GM23338 (cell line): ENCODE measurements at regions not wholly inside any gene's neighbourhood (a gene's known extent, or its start where the extent isn't known, plus 50 kb on each side); places are given as distances from the start of the nearest gene placed in this dataset.

Experiments
- ATAC-seq: fragments of 200-7000 bp; cut with Tn5 transposase; 3 replicates; pipeline ENCODE4 v1.9.1; 2020
- DNase-seq: peaks from one replicate; pipeline ENCODE4 v3.0.0-alpha.2; 2015; ENCODE audit warnings: low spot score
- H2AFZ ChIP-seq: fragments of 200-600 bp; sonication (generic); 2 replicates; pipeline ENCODE4 v1.8.0; 2016; ENCODE audit warnings: antibody characterized with exemption, mild to moderate bottlenecking, moderate library complexity
- H3F3A ChIP-seq: fragments of 200-600 bp; sonication (generic); replicated peaks from 2 replicates; pipeline ENCODE4 v1.8.0; 2017; ENCODE audit warnings: antibody characterized with exemption, mixed run types, low read depth
- H3K27ac ChIP-seq: fragments of 200-600 bp; sonication (generic); 2 replicates; pipeline ENCODE4 v1.6.1; 2016; ENCODE audit warnings: low read depth
- H3K27me3 ChIP-seq: fragments of 200-600 bp; sonication (generic); 2 replicates; pipeline ENCODE4 v1.8.0; 2016; ENCODE audit warnings: mild to moderate bottlenecking, mixed run types, moderate library complexity; ENCODE audit not compliant: insufficient read depth
- H3K36me3 ChIP-seq: fragments of 200-600 bp; sonication (generic); 2 replicates; pipeline ENCODE4 v1.8.0; 2016; ENCODE audit warnings: mild to moderate bottlenecking; ENCODE audit not compliant: insufficient read depth
- H3K4me1 ChIP-seq: fragments of 200-600 bp; sonication (generic); 2 replicates; pipeline ENCODE4 v1.8.0; 2016; ENCODE audit warnings: mild to moderate bottlenecking, moderate library complexity; ENCODE audit not compliant: insufficient read depth
- H3K4me2 ChIP-seq: fragments of 200-600 bp; sonication (generic); 2 replicates; pipeline ENCODE4 v1.7.1; 2017; ENCODE audit warnings: mixed run types
- H3K4me3 ChIP-seq: fragments of 200-600 bp; sonication (generic); 2 replicates; pipeline ENCODE4 v1.6.1; 2016; ENCODE audit warnings: mixed run types
- H3K79me2 ChIP-seq: fragments of 200-600 bp; sonication (generic); replicated peaks from 2 replicates; pipeline ENCODE4 v1.8.0; 2017; ENCODE audit warnings: mild to moderate bottlenecking; ENCODE audit not compliant: insufficient read depth
- H3K9me2 ChIP-seq: fragments of 200-600 bp; sonication (generic); 2 replicates; pipeline ENCODE4 v1.8.0; 2017; ENCODE audit not compliant: insufficient read depth
- H4K20me1 ChIP-seq: fragments of 200-600 bp; sonication (generic); replicated peaks from 2 replicates; pipeline ENCODE4 v1.8.0; 2017; ENCODE audit warnings: mild to moderate bottlenecking; ENCODE audit not compliant: insufficient read depth
- H3K27ac Mint-ChIP-seq: 2 replicates; pipeline ENCODE4 v1.8.0; 2020; ENCODE audit warnings: inconsistent platforms, mild to moderate bottlenecking, moderate library complexity, mixed read lengths
- H3K27me3 Mint-ChIP-seq: 3 replicates; pipeline ENCODE4 v1.8.0; 2022; ENCODE audit warnings: low read depth, mild to moderate bottlenecking, moderate library complexity, mixed read lengths, inconsistent platforms; ENCODE audit not compliant: insufficient read depth, poor library complexity
- H3K36me3 Mint-ChIP-seq: 3 replicates; pipeline ENCODE4 v1.8.0; 2021; ENCODE audit warnings: low read depth, mild to moderate bottlenecking, inconsistent platforms, moderate library complexity, mixed read lengths
- H3K4me1 Mint-ChIP-seq: 3 replicates; pipeline ENCODE4 v1.8.0; 2020; ENCODE audit warnings: mild to moderate bottlenecking, inconsistent platforms, mixed read lengths
- H3K4me3 Mint-ChIP-seq: 3 replicates; pipeline ENCODE4 v1.8.0; 2021; ENCODE audit warnings: moderate library complexity, mild to moderate bottlenecking, inconsistent platforms, mixed read lengths
- H3K9me3 Mint-ChIP-seq: 3 replicates; pipeline ENCODE4 v1.8.0; 2020; ENCODE audit warnings: moderate library complexity, mild to moderate bottlenecking, inconsistent platforms, mixed read lengths
- EZH2phosphoT487 ChIP-seq: fragments of 200-600 bp; sonication (generic); IDR thresholded peaks from one replicate; pipeline ENCODE4 v1.8.1; 2018; ENCODE audit warnings: antibody characterized with exemption; ENCODE audit not compliant: unreplicated experiment
- JUNB ChIP-seq: IDR thresholded peaks from one replicate; pipeline ENCODE4 v1.6.1; 2016; ENCODE audit warnings: antibody characterized with exemption; ENCODE audit not compliant: unreplicated experiment
- STAT1 ChIP-seq: IDR thresholded peaks from one replicate; pipeline ENCODE4 v1.6.1; 2016; ENCODE audit warnings: antibody characterized with exemption; ENCODE audit not compliant: unreplicated experiment
- ZNF462 ChIP-seq: fragments of 250-450 bp; sonication (Bioruptor Pico); IDR thresholded peaks from 2 replicates; pipeline ENCODE4 v1.5.0; 2020; ENCODE audit warnings: mild to moderate bottlenecking, moderate library complexity

- Histone ChIP-seq H3K36me3 (no peaks in the 10 kb centered on the region), H2AFZ (no peak overlapping the region), H3K4me2 (peak overlapping the region; percentile 4; the same call in 1 of the 2 replicates), H3K27ac (peak overlapping the region; percentile 82), H3K27me3 (no peaks in the 10 kb centered on the region), H3K9me2 (no peaks in the 10 kb centered on the region), H4K20me1 (no peaks in the 10 kb centered on the region), H3K4me3 (no peak overlapping the region), H3K79me2 (no peaks in the 10 kb centered on the region), H3K4me1 (peaks cover 43% of the 10 kb centered on the region), H3F3A (no peaks in the 10 kb centered on the region)
- Mint-ChIP-seq H3K27me3 (peaks cover 11% of the 10 kb centered on the region), H3K36me3 (peaks cover 25% of the 10 kb centered on the region), H3K4me3 (peak overlapping the region; percentile 43; the same call in 1 of the 3 replicates), H3K27ac (peak overlapping the region; percentile 96), H3K9me3 (peaks cover 26% of the 10 kb centered on the region), H3K4me1 (peaks cover 46% of the 10 kb centered on the region)
- no peak for TF ChIP-seq STAT1
- TF ChIP-seq ZNF462 (CRISPR knock-in tag) = peak; percentile 38
- ATAC-seq (peak; percentile 92), DNase-seq (peak; percentile 87)
Observed at GRCh38 chr1:96559707-96560596, 161.6 kb upstream of the PTBP2 start.

- H3K9me2 ChIP-seq = no peaks in the 10 kb centered on the region
- Mint-ChIP-seq H3K27me3 (peaks cover 10% of the 10 kb centered on the region), H3K36me3 (peaks cover 25% of the 10 kb centered on the region), H3K4me3 (no peak overlapping the region), H3K9me3 (peaks cover 26% of the 10 kb centered on the region), H3K4me1 (peaks cover 46% of the 10 kb centered on the region), H3K27ac (peak overlapping the region; percentile 90)
- H3K27me3 ChIP-seq = no peaks in the 10 kb centered on the region
- peak overlapping the region; percentile 89 for H3K27ac ChIP-seq
- DNase-seq = peak; percentile 81
- H3K36me3 ChIP-seq = no peaks in the 10 kb centered on the region
- ATAC-seq = peak; percentile 61
- no peak overlapping the region for H3K4me3 ChIP-seq
- H2AFZ ChIP-seq = no peak overlapping the region
- H3K4me1 ChIP-seq = peaks cover 43% of the 10 kb centered on the region
- H3K79me2 ChIP-seq = no peaks in the 10 kb centered on the region
- peak overlapping the region; percentile 8; the same call in 1 of the 2 replicates for H3K4me2 ChIP-seq
- no peaks in the 10 kb centered on the region for H3F3A ChIP-seq
- H4K20me1 ChIP-seq = no peaks in the 10 kb centered on the region
- TF ChIP-seq ZNF462 (CRISPR knock-in tag) = peak; percentile 29; the same call in 1 of the 2 replicates
- TF ChIP-seq JUNB = no peak
- TF ChIP-seq STAT1 = no peak
- TF ChIP-seq EZH2phosphoT487 = no peak
Observed at GRCh38 chr1:96562094-96562493, 159.5 kb upstream of the PTBP2 start.
